ENCODE measurements at regions not wholly inside any gene's neighbourhood (a gene's known extent, or its start where the extent isn't known, plus 50 kb on each side); places are given as distances from the start of the nearest gene placed in this dataset.

DNA sequence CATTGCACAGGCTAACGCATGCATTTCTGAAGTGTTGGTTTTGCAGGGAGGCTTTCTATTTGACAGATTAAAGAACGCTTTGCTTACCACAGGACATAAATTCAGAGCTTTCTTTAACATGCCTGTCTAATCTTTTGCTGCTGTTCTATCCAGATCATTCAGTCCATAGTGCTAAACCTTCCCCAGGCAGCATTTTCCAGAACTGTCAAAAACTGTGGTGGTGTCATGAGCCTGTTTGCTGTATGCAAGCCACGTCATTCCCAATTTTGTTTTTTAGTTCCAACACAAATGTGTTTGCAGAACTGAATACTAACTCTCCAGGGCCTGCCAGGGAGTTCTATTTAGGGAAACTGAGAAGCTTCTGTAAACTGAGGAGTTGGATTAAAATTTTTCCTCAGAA lies 390.5 kb upstream of the LYPLAL1 start:
- TF ChIP-seq, protein P1, sequence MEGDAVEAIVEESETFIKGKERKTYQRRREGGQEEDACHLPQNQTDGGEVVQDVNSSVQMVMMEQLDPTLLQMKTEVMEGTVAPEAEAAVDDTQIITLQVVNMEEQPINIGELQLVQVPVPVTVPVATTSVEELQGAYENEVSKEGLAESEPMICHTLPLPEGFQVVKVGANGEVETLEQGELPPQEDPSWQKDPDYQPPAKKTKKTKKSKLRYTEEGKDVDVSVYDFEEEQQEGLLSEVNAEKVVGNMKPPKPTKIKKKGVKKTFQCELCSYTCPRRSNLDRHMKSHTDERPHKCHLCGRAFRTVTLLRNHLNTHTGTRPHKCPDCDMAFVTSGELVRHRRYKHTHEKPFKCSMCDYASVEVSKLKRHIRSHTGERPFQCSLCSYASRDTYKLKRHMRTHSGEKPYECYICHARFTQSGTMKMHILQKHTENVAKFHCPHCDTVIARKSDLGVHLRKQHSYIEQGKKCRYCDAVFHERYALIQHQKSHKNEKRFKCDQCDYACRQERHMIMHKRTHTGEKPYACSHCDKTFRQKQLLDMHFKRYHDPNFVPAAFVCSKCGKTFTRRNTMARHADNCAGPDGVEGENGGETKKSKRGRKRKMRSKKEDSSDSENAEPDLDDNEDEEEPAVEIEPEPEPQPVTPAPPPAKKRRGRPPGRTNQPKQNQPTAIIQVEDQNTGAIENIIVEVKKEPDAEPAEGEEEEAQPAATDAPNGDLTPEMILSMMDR (conservative IDR thresholded peaks at IDR 0.05; ENCODE audit: low read depth, low read length) = no peak
- Histone ChIP-seq H3K4me2 (no peak overlapping the region), H3K4me3 (IDR thresholded peaks at IDR 0.05; ENCODE audit: insufficient read depth, low read depth, low read length) (no peak overlapping the region), H3K27ac (no peak overlapping the region), H3K4me1 (ENCODE audit: low read depth, poor library complexity, severe bottlenecking) (no peaks in the 10 kb centered on the region), H3K36me3 (ENCODE audit: insufficient read depth) (no peaks in the 10 kb centered on the region), H2AFZ (ENCODE audit: low read depth) (no peak overlapping the region), H3K9ac (no peak overlapping the region), H3K27me3 (ENCODE audit: insufficient read depth, low read depth) (no peaks in the 10 kb centered on the region), H3K79me2 (ENCODE audit: insufficient read depth, low read depth) (no peaks in the 10 kb centered on the region), H4K20me1 (ENCODE audit: insufficient read depth) (no peaks in the 10 kb centered on the region)

DNA sequence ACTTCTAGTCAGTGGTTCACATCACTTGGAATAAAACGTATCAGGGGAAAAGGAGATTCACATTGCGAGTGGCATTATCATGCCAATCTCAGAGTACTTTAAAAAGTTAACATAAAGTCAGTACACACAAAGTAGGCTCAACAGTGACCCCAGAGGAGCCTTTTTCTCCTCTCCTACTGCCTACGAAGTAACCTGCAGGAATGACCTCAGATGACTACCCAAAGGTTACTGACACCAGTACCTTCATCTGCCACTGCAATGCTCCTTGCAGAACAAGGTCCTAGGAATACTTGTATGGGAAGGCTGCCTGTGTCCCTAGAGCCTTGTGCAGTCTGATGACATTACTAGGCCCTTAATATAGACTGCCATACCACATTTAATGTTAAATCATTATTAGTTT lies 389.8 kb upstream of the LYPLAL1 start:
- H3K4me3 ChIP-seq (IDR thresholded peaks at IDR 0.05; ENCODE audit: insufficient read depth, low read depth, low read length) = no peak overlapping the region
- no peaks in the 10 kb centered on the region for H3K36me3 ChIP-seq (ENCODE audit: insufficient read depth)
- no peaks in the 10 kb centered on the region for H3K4me1 ChIP-seq (ENCODE audit: low read depth, poor library complexity, severe bottlenecking)
- H3K27me3 ChIP-seq (ENCODE audit: insufficient read depth, low read depth) = no peaks in the 10 kb centered on the region
- H3K4me2 ChIP-seq = no peak overlapping the region
- no peak overlapping the region for H2AFZ ChIP-seq (ENCODE audit: low read depth)
- no peak overlapping the region for H3K9ac ChIP-seq
- H3K27ac ChIP-seq = no peak overlapping the region
- TF ChIP-seq, protein P1 (conservative IDR thresholded peaks at IDR 0.05; ENCODE audit: low read depth, low read length) = no peak
- no peaks in the 10 kb centered on the region for H4K20me1 ChIP-seq (ENCODE audit: insufficient read depth)
- no peaks in the 10 kb centered on the region for H3K79me2 ChIP-seq (ENCODE audit: insufficient read depth, low read depth)

DNA sequence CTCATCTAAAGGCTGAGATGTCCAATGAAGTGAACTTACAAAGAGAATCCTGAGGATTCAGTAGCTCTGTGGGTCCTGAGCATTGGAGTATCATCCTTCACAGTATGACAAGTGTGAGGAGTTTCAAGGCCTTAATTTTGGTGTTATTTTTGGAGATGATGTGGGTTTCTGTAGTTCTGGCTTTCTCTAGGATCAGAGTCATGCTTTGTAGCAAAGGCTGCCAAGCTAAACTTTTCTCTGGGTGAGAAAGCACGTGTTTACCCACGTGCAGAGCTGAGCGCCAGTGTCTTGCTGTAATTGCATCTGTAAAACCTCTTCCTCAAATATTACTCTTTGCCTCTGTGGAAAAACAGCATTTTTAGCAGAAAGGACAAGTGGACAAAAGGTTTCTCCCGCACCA lies 387.8 kb upstream of the LYPLAL1 start:
- H3K4me1 ChIP-seq (ENCODE audit: low read depth, poor library complexity, severe bottlenecking) = no peaks in the 10 kb centered on the region
- H3K27ac ChIP-seq = no peak overlapping the region
- no peaks in the 10 kb centered on the region for H4K20me1 ChIP-seq (ENCODE audit: insufficient read depth)
- H3K9ac ChIP-seq = no peak overlapping the region
- no peaks in the 10 kb centered on the region for H3K27me3 ChIP-seq (ENCODE audit: insufficient read depth, low read depth)
- H3K4me3 ChIP-seq (IDR thresholded peaks at IDR 0.05; ENCODE audit: insufficient read depth, low read depth, low read length) = no peak overlapping the region
- no peak overlapping the region for H2AFZ ChIP-seq (ENCODE audit: low read depth)
- no peaks in the 10 kb centered on the region for H3K79me2 ChIP-seq (ENCODE audit: insufficient read depth, low read depth)
- H3K36me3 ChIP-seq (ENCODE audit: insufficient read depth) = no peaks in the 10 kb centered on the region
- TF ChIP-seq, protein P1 (conservative IDR thresholded peaks at IDR 0.05; ENCODE audit: low read depth, low read length) = no peak
- H3K4me2 ChIP-seq = no peak overlapping the region

DNA sequence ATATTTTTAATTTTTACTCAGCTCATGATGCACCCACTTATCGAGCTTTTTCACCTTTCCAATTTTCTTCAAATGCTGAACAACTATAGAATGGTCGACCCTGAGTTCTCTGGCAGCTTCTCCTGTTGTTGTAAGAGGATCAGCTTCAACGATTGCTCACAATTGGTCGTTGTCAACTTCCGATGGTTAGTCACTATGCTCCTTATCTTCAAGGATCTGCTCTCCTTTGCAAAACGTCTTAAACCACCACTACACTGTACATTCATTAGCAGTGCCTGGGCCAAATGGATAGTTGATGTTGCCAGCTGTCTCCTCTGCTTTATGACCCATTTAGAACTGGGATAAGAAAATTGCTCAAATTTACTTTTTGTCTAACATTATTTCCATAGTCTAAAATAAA lies 385.9 kb upstream of the LYPLAL1 start:
- H3K79me2 ChIP-seq (ENCODE audit: insufficient read depth, low read depth) = no peaks in the 10 kb centered on the region
- H3K4me1 ChIP-seq (ENCODE audit: low read depth, poor library complexity, severe bottlenecking) = no peaks in the 10 kb centered on the region
- H4K20me1 ChIP-seq (ENCODE audit: insufficient read depth) = no peaks in the 10 kb centered on the region
- TF ChIP-seq, protein P1 (conservative IDR thresholded peaks at IDR 0.05; ENCODE audit: low read depth, low read length) = no peak
- H3K4me2 ChIP-seq = no peak overlapping the region
- no peak overlapping the region for H3K9ac ChIP-seq
- H3K4me3 ChIP-seq (IDR thresholded peaks at IDR 0.05; ENCODE audit: insufficient read depth, low read depth, low read length) = no peak overlapping the region
- no peaks in the 10 kb centered on the region for H3K36me3 ChIP-seq (ENCODE audit: insufficient read depth)
- H2AFZ ChIP-seq (ENCODE audit: low read depth) = no peak overlapping the region
- no peaks in the 10 kb centered on the region for H3K27me3 ChIP-seq (ENCODE audit: insufficient read depth, low read depth)
- H3K27ac ChIP-seq = no peak overlapping the region

DNA sequence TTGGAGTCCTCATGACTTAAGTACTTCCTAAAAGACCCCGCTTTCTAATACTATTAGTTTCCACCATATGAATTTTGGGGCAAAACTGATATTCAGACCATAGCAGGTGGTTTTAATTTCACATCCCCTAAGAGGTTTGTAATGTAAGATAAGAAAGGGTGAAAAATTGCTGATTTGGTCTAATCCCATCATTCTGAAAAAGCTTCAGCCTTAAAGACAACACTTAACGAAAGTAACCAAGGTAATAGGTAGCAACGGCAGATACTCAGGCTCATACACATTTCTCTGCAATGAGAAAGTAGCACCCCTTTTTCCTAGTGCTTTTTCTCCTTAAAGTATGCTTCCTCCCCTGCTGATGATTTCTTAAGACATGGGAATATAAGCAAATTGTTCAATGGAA lies 376.9 kb upstream of the LYPLAL1 start:
- Histone ChIP-seq H2AFZ (ENCODE audit: low read depth) (no peak overlapping the region), H4K20me1 (ENCODE audit: insufficient read depth) (no peaks in the 10 kb centered on the region), H3K79me2 (ENCODE audit: insufficient read depth, low read depth) (no peaks in the 10 kb centered on the region), H3K27me3 (ENCODE audit: insufficient read depth, low read depth) (no peaks in the 10 kb centered on the region), H3K4me1 (ENCODE audit: low read depth, poor library complexity, severe bottlenecking) (no peaks in the 10 kb centered on the region), H3K36me3 (ENCODE audit: insufficient read depth) (no peaks in the 10 kb centered on the region), H3K27ac (no peak overlapping the region), H3K9ac (no peak overlapping the region), H3K4me2 (no peak overlapping the region), H3K4me3 (IDR thresholded peaks at IDR 0.05; ENCODE audit: insufficient read depth, low read depth, low read length) (no peak overlapping the region)
- TF ChIP-seq, protein P1 (conservative IDR thresholded peaks at IDR 0.05; ENCODE audit: low read depth, low read length) = no peak

Measured in KMS-11 (cell line).